GM10266 (cell line): ENCODE measurements at regions not wholly inside any gene's neighbourhood (a gene's known extent, or its start where the extent isn't known, plus 50 kb on each side); places are given as distances from the start of the nearest gene placed in this dataset.
"Not testable (repeated sequence)": the region's sequence is repeated elsewhere in the genome, so short reads cannot be mapped to it uniquely, and the experiment has no call there.

ENCODE experiments used
- DNase-seq: peaks from one replicate; pipeline ENCODE4 v3.0.0; 2012; ENCODE audit errors: extremely low spot score
- TF ChIP-seq, protein P1 (sequence below): IDR thresholded peaks from 2 replicates; pipeline ENCODE4 v1.5.1; 2012; ENCODE audit warnings: mild to moderate bottlenecking, low read depth; ENCODE audit not compliant: control insufficient read depth, insufficient read depth; ENCODE audit errors: missing control alignments

DNA sequence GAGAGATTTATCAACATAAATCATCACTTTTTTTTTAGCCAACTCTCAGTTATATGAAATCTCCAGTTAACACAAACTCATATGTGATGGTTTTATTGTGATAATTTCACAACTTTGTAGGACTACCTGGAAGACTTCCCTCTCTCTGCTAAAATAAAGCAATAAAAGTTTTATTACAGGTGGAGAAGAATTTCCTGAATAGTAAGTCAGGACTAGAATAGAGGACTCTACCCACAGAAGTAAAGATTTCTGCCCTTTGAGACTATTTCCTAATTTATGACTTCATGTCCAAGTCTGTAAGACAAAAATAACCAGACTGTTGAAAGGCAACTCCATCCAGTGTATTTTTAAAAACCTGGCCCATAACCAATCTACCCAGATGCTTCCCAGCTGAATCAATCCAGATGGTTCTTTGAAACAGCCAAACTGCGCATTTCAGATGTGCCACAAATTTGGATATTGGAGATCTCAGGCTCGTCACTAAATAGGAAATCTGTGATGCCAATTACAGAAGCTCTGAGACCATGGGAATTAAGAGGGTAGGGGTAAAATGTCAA is 234.0 kb upstream of the NMUR2 start:
- DNase-seq = no peak
- TF ChIP-seq, protein P1, sequence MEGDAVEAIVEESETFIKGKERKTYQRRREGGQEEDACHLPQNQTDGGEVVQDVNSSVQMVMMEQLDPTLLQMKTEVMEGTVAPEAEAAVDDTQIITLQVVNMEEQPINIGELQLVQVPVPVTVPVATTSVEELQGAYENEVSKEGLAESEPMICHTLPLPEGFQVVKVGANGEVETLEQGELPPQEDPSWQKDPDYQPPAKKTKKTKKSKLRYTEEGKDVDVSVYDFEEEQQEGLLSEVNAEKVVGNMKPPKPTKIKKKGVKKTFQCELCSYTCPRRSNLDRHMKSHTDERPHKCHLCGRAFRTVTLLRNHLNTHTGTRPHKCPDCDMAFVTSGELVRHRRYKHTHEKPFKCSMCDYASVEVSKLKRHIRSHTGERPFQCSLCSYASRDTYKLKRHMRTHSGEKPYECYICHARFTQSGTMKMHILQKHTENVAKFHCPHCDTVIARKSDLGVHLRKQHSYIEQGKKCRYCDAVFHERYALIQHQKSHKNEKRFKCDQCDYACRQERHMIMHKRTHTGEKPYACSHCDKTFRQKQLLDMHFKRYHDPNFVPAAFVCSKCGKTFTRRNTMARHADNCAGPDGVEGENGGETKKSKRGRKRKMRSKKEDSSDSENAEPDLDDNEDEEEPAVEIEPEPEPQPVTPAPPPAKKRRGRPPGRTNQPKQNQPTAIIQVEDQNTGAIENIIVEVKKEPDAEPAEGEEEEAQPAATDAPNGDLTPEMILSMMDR = no peak

DNA sequence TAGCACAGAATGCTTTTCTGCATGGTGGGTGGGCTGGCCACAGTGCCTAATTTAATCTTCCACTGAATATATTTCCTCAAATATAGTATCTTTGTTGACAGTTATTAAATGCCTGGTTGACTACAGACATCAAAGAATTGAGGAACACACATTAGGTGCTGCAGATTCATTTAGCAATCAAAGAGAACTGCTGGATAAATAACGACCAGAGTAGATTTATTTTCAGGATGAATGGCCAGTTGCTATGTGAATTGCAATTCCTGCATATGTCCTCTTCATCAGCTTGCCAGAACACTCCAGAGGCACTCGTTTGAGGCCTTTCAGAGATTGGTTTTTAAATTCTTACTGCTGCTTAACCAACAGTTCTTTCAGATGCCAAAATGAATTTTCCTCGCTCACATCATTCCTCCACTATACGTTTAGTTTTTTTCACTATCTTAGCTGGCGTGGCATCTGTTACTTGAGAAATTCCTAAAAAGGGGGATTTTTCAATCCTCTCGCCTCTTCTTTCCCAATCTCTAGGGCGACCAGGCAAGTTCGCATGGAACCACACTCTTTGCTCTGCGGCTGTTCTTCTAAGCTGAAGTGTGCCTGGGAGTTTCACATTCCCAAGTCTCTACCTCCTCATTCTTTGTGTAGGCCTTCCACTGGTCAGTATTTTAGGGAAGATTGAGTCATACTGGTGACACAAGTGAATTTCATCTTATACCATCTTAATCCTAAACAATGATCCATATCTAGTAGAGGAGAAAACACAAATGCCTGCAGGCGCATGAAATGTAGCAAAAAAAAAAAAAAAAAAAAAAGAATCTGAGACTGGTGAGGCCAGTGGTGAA is 237.1 kb upstream of the NMUR2 start:
- no peak for DNase-seq
- TF ChIP-seq, protein P1 = no peak

DNA sequence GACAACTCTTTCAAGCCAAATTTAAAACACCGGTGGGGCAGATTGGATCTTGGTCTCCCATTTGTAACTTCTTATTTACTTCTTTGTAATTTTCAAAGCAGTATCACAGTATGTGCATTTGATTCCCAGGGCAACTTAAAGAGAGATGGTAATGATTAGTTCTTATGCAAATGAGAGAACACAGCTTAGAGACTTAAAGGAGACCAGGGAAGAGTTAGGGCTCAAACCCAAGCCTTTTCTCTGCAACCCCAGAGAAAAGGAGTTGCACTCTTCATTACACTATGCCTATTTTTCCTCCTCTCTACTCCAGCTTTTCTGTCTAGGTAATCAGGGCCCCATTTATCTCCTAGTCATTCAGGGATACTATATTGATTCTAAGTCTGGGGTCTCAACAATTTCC is 237.8 kb upstream of the NMUR2 start:
- DNase-seq = no peak
- TF ChIP-seq, protein P1 = no peak

DNA sequence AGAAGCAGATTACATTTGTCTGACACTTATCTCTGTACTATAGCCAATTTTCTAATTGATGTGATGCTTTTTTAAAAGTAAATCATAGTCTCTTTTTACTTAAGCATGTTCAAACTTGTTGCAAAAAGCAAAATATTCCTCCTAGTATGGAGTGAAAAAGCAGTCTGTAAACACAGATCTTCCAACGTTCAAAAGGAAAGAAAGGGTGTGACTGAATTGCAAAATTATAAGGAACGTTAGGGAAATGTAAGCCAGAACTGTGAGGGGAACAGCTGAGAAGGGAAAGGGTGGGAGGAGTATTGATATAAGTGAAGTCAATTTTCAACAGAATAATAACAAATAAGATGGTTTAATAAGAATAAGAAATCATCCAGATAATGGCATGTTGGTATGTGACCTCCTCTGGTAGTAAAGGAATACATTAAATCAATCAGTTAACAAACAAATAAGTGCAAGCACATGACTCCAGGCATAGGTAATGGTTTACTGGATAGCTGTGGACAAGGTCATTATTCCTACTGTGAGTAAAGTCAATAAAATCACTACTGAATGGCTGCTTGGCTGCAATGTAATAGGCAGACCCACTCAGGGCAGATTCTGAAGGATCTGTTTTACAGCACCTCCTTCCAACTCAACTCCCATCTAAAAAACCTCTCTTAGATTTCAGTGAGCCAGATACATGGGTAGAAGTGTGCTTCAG is 239.1 kb upstream of the NMUR2 start:
- TF ChIP-seq, protein P1 = no peak
- DNase-seq = no peak

DNA sequence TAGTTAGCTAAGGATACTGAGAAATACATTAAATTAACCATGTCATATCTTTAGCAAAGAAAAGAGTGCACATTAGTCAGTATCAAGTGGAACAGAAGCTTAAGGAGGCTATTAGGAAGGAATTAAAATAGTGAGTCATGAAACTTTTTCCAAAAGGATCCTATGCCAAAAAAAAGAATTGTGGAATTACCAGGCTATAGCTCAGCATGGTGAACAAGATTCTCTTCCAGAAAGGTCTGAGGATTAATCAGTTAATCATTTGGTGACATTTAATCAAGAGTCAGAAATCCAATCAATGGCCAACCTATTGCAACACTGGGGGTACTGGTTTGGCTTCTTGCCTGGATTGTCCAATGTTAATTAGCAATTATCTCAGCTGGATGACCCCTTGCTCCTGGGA is 244.5 kb upstream of the NMUR2 start:
- no peak for DNase-seq
- TF ChIP-seq, protein P1 = no peak

DNA sequence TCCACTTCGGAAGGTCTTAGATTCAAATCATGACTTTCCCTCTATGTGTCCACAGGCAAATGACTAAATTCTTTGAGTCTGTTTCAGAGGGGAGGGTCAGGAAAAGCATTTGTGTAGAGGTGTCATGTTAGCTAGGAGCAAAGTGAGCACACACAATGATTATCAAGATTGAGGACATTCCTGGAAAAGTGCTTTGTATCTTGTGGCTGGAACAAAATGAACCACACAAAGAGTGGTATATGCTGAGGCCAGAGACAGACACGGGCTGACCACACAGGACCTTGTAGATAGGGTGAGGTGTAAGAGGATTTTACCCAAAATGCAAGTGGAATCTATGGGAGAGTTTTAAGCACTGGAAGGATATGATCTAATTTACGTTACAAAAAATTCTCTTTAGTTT is 245.3 kb upstream of the NMUR2 start:
- no peak for DNase-seq
- TF ChIP-seq, protein P1 = no peak

DNA sequence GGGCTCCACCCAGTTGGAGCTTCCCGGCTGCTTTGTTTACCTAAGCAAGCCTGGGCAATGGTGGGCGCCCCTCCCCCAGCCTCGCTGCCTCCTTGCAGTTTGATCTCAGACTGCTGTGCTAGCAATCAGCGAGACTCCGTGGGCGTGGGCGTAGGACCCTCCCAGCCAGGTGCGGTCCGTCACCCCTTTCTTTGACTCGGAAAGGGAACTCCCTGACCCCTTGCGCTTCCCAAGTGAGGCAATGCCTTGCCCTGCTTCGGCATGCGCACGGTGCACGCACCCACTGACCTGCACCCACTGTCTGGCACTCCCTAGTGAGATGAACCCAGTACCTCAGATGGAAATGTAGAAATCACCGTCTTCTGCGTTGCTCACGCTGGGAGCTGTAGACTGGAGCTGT is 254.4 kb upstream of the NMUR2 start:
- not testable (repeated sequence) for DNase-seq
